ENCODE measurements at regions not wholly inside any gene's neighbourhood (a gene's known extent, or its start where the extent isn't known, plus 50 kb on each side); places are given as distances from the start of the nearest gene placed in this dataset.

DNA sequence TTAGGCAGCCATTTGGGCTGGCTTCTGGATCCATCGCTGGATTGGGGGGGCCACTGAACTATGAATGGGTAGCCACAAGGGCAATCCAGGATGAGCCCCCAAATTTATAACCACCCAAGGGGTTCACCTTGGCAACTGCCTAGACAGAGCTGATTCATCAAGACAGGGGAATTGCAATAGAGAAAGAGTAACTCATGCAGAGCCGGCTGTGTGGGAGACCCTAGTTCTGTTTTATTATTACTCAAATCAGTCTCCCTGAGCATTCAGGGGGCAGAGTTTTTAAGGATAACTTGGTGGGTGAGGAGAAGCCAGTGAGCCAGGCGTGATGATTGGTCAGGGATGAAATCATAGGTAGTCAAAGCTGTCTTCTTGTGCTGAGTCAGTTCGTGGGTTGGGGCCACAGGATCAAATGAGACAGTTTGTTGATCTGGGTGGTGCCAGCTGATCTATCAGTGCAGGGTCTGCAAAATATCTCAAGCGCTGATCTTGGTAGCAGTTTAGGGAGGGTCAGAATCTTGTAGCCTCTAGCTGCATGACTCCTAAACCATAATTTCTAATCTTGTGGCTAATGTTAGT, 57.9 kb downstream of the DNAJB9 start:
- Mint-ChIP-seq H3K36me3 (ENCODE audit: low read depth) (no peaks in the 10 kb centered on the region), H3K27me3 (ENCODE audit: low read depth) (no peaks in the 10 kb centered on the region), H3K4me1 (no peaks in the 10 kb centered on the region), H3K4me3 (no peak overlapping the region), H3K9me3 (peaks cover 2% of the 10 kb centered on the region), H3K27ac (ENCODE audit: unreplicated experiment) (no peak overlapping the region)
- TF ChIP-seq, protein P1, sequence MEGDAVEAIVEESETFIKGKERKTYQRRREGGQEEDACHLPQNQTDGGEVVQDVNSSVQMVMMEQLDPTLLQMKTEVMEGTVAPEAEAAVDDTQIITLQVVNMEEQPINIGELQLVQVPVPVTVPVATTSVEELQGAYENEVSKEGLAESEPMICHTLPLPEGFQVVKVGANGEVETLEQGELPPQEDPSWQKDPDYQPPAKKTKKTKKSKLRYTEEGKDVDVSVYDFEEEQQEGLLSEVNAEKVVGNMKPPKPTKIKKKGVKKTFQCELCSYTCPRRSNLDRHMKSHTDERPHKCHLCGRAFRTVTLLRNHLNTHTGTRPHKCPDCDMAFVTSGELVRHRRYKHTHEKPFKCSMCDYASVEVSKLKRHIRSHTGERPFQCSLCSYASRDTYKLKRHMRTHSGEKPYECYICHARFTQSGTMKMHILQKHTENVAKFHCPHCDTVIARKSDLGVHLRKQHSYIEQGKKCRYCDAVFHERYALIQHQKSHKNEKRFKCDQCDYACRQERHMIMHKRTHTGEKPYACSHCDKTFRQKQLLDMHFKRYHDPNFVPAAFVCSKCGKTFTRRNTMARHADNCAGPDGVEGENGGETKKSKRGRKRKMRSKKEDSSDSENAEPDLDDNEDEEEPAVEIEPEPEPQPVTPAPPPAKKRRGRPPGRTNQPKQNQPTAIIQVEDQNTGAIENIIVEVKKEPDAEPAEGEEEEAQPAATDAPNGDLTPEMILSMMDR (conservative IDR thresholded peaks at IDR 0.05): no peak
- DNase-seq (ENCODE audit: low read depth, low spot score): no peak

DNA sequence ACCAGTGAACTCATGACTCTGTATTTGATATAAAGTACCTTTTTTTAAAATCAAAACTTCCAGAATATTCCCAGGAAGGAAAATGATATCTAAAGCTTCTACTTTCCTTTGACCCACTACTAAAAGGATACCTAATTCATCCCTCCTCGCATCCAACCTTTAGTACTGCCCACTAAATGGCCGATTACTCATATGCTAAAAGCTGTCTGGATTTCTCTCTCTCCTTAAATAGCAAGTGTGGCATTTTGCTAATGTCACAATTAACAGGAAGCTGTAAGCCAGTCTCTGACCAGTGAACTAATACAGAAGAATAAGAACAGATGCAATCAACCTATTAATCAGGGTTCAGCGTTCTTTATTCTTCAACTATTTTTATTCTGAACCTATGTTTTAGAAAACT, 59.0 kb downstream of the DNAJB9 start:
- TF ChIP-seq, protein P1 (conservative IDR thresholded peaks at IDR 0.05): no peak
- H3K27ac Mint-ChIP-seq (ENCODE audit: unreplicated experiment): no peak overlapping the region

DNA sequence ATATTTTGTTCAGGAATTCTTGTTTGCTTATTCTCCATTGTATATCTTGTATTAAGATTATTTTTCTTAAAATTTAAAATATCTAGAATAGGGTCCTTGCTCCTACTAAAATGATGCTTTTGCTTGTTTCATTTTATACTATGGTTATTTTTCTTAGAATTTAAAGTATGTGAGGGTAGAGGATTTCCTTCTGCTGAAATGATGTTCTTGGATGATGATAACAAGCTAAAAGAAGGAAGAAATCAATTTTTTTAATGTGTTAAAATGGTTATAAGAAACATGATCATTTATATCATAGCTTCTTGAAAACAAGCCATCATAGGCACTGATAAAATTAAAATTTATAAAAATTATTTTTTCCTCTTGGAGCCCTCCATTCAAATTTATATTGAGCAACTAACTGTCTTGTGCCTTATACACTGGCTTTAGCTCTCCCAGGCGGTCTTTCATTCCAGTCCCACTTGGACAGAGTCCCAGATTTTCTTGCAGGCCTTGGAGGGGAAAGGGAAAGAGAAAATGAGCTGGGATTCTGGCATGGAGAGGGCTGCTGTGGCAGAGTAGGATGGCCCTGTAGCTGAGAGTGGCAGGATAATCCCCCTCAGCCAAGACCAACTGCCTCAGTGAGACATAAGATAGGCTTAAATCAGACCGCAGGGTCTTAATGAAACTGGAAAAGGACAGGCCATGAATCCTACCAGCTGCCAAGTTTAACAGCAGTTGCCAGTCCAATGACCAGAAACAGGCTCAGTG, 60.2 kb downstream of the DNAJB9 start:
- H3K4me1 Mint-ChIP-seq: no peaks in the 10 kb centered on the region
- H3K9me3 Mint-ChIP-seq: no peaks in the 10 kb centered on the region
- H3K4me3 Mint-ChIP-seq: no peak overlapping the region
- no peak overlapping the region for H3K27ac Mint-ChIP-seq (ENCODE audit: unreplicated experiment)
- DNase-seq (ENCODE audit: low read depth, low spot score): no peak
- TF ChIP-seq, protein P1 (conservative IDR thresholded peaks at IDR 0.05): no peak
- no peaks in the 10 kb centered on the region for H3K27me3 Mint-ChIP-seq (ENCODE audit: low read depth)
- no peaks in the 10 kb centered on the region for H3K36me3 Mint-ChIP-seq (ENCODE audit: low read depth)

More for the DNA sequence above, 59.0 kb downstream of the DNAJB9 start:
- H3K9me3 Mint-ChIP-seq: no peaks in the 10 kb centered on the region
- H3K27me3 Mint-ChIP-seq (ENCODE audit: low read depth): no peaks in the 10 kb centered on the region
- DNase-seq (ENCODE audit: low read depth, low spot score): no peak
- H3K36me3 Mint-ChIP-seq (ENCODE audit: low read depth): no peaks in the 10 kb centered on the region
- H3K4me1 Mint-ChIP-seq: no peaks in the 10 kb centered on the region
- no peak overlapping the region for H3K4me3 Mint-ChIP-seq

DNA sequence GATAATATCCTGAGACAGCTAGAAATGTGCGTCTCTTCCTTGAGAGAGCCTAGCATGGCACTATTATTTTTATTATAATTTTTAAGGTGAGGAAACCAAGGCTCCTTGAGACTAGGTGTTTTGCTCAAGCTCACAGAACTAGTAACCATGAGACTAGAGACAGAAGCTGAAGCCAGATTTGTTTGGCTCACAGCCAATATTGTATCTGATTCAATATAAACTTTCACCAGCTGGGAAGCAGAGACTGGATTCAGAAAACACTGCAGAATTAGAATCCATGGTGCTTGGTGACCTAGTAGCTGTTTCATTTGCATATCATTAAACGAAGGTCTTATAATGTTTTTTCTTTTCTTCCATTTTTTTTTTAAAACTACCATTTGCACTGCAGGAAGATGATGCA, 64.4 kb downstream of the DNAJB9 start:
- no peaks in the 10 kb centered on the region for H3K4me1 Mint-ChIP-seq
- H3K9me3 Mint-ChIP-seq: no peaks in the 10 kb centered on the region
- DNase-seq (ENCODE audit: low read depth, low spot score): no peak

DNA sequence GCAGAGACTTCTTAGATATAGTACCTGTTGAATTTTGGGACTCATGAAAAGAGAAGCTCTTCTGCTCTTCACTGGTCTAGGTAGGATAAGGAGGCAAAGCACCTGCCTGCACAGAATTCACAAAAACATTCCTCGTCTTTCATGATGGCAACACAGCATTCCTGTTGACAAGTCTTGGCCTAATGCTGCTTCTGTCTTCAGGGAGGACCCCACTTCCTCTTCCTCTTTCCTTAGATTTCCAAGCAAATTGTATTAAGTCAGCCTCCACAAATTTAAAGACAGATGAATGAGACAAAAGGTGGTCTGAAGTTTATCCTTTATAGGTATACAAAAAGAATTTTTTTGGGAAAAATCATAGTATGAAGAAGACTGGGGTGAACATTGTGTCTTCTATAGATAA, 64.9 kb downstream of the DNAJB9 start:
- H3K27me3 Mint-ChIP-seq (ENCODE audit: low read depth): no peaks in the 10 kb centered on the region
- H3K9me3 Mint-ChIP-seq: no peaks in the 10 kb centered on the region
- no peak overlapping the region for H3K4me3 Mint-ChIP-seq
- TF ChIP-seq, protein P1 (conservative IDR thresholded peaks at IDR 0.05): no peak
- no peaks in the 10 kb centered on the region for H3K36me3 Mint-ChIP-seq (ENCODE audit: low read depth)
- H3K4me1 Mint-ChIP-seq: no peaks in the 10 kb centered on the region
- no peak for DNase-seq (ENCODE audit: low read depth, low spot score)
- no peak overlapping the region for H3K27ac Mint-ChIP-seq (ENCODE audit: unreplicated experiment)

More for the DNA sequence above, 64.4 kb downstream of the DNAJB9 start:
- Mint-ChIP-seq H3K36me3 (ENCODE audit: low read depth) (no peaks in the 10 kb centered on the region), H3K4me3 (no peak overlapping the region), H3K27me3 (ENCODE audit: low read depth) (no peaks in the 10 kb centered on the region), H3K27ac (ENCODE audit: unreplicated experiment) (no peak overlapping the region)
- TF ChIP-seq, protein P1 (conservative IDR thresholded peaks at IDR 0.05): no peak

Data from neural crest cell (in vitro differentiated cells).